HG02852 (cell line): ENCODE measurements at regions not wholly inside any gene's neighbourhood (a gene's known extent, or its start where the extent isn't known, plus 50 kb on each side); places are given as distances from the start of the nearest gene placed in this dataset.
"Not testable (repeated sequence)": the region's sequence is repeated elsewhere in the genome, so short reads cannot be mapped to it uniquely, and the experiment has no call there.

Experiments used
- ATAC-seq: cut with Tn5 transposase; IDR thresholded peaks from one replicate; pipeline ENCODE4 v1.9.1; 2021; ENCODE audit warnings: mild to moderate bottlenecking, moderate library complexity; ENCODE audit not compliant: unreplicated experiment

- ATAC-seq = no peak
Observed at GRCh38 chr18:42446195-42446594, 491.2 kb downstream of the PIK3C3 start.

GRCh38 chr18:42447688-42448087, 492.7 kb downstream of the PIK3C3 start:
- ATAC-seq = no peak

- ATAC-seq = no peak
Observed at GRCh38 chr18:42458226-42458625, 503.2 kb downstream of the PIK3C3 start.

- no peak for ATAC-seq
Observed at GRCh38 chr18:42459873-42460272, 504.8 kb downstream of the PIK3C3 start.

- ATAC-seq = no peak
Observed at GRCh38 chr18:42471885-42472284, 516.9 kb downstream of the PIK3C3 start.

DNA sequence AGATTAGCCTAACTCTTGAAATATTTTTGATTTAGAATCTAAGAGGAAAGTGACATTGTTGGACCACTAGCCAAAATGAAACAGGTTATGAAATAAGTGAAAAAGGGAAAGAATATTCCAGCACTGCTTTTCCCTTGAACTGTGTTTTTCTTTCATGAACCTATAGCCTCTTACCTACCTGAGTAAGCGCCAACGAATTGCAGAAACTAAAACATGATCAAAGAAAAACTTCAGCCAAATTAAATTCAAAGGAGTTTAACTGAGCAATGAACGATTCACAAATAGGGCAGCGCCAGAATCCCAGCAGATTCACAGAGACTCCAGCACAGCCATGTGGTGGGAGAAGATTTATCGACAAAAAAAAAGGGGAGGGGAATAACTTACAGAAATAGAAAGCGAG, 518.6 kb downstream of the PIK3C3 start:
- no peak for ATAC-seq

- no peak for ATAC-seq
Observed at GRCh38 chr18:42474577-42474976, 519.5 kb downstream of the PIK3C3 start.

- no peak for ATAC-seq
Observed at GRCh38 chr18:42475157-42475556, 520.1 kb downstream of the PIK3C3 start.

DNA sequence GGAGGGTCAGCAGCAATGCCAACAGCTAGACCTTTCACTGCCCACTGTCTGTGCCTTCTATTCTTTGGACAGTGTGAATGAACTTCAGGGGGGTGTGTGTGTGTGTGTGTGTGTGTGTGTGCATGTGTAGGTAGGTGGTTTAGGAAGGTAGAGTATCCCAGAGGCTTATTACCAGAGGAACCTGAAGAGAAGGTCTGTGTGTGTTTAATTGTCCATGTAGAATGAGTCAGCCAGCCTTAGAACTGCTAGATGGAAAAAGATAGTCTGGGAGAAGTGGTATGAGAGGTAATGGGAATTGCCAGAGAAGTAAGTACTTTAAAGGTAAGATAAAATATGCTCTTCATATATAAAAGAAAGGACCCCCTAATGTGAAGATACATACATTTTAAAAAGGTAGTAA, 522.2 kb downstream of the PIK3C3 start:
- no peak for ATAC-seq

GRCh38 chr18:42480441-42480840, 525.4 kb downstream of the PIK3C3 start:
- ATAC-seq = no peak

DNA sequence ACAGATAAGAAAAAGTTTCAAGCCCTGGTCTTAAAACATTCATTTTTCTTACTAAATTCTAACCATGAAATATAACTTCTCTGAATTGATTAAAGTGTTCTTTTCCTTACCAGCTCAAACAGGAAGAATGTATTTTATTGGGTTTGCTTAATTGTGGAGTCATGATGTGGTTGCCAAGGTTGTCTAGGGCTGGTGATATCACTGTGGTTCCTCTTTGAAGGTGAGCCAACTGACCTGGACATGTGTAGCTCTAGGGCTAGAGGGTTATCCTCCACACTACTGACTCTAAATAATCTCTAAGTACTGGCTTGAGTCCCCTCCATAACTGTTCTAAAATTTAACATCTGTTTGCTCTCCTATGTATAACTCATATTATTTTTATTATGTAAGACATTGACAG, 529.6 kb downstream of the PIK3C3 start:
- no peak for ATAC-seq

DNA sequence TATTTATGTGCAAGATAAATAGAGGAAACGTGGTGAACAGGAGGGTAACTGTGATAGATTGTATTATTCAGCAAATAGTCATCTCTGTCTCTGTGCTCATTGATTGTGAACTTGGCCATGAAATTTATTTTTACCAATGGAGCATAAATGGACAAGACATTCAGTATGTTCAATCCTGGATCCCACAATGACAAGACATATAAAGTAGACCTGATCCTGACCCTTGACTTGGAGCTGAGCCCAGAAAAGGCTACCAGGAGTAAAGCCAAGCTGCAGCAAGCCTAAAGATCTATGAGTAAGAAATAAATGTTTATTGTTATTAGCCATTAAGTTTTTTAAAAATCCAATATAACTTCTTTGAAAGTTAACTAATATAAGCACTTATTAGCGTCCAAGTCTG, 531.2 kb downstream of the PIK3C3 start:
- no peak for ATAC-seq

- ATAC-seq = no peak
Observed at GRCh38 chr18:42508683-42509296, 553.8 kb downstream of the PIK3C3 start.

DNA sequence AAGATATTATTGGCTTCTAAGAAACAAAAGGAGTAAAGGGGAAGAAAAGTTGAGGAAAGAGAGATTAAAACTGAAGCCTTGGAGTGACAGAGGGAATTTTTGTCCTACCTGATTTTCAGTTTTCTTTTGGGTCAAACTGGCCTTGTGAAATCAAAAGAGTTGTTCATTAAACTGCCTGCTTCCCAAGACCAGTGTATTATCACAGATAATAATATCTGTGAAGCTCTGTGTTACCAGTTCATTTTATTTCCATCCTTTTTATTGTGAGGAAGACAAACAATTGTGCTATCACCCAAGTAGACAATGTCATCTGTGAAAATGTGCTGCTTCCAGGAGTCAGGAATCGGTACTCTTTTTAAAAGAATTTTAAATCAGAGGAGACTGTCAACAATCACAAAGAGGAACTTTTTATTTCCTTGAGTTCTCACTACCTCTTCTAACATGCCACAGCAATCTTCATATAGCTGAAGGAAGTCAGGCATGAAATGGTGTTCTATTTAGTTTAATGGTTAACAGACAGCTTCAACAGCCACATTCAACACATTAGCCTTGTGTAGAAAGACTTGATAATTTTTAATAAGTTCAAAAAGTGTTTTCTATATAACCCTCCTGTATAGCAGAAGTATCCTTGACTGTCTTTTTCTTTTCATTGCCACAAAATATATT, 554.8 kb downstream of the PIK3C3 start:
- ATAC-seq = no peak

DNA sequence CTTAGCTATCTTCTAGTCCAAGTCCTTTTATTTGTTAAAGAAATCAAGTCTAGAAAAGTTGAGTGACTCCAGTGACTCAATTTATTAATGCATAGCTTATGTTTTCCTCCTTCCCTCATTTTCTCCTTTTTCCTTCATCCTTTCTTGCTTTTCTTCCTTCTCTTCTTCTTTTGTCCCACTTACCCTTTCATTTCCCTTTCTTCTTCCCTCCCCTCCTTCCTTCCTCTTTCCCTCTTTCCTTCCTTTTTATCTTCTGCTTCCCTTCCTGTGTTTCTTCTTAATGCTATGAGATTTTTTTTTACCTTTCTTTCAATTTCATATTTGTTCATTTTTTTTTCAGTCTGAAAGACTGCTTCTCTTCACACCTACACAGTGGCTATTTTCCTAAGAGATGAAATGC, 555.5 kb downstream of the PIK3C3 start:
- ATAC-seq = no peak

GRCh38 chr18:42513441-42513840, 558.4 kb downstream of the PIK3C3 start:
- no peak for ATAC-seq

DNA sequence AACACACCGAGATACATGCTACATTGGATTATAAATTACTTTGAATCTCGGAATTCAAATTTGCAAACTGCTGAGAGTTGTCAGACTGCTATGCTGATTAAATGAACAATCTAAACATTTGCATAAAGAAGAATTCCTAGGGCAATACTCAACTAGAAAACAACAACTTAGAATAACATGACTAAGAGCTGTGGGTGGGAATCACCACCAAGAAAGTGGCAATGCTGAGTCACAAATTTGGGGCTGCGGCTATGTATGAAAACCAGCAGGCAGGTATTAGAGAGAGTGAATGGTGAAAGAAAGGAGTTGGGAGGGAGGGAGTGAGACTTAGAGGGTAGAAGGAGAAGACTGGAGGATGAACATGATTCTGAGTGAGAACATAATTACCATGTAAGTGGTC, 559.5 kb downstream of the PIK3C3 start:
- no peak for ATAC-seq

- no peak for ATAC-seq
Observed at GRCh38 chr18:42517896-42518295, 562.9 kb downstream of the PIK3C3 start.

GRCh38 chr18:42518331-42518730, 563.3 kb downstream of the PIK3C3 start:
- ATAC-seq = not testable (repeated sequence)

GRCh38 chr18:42520138-42520537, 565.1 kb downstream of the PIK3C3 start:
- no peak for ATAC-seq

DNA sequence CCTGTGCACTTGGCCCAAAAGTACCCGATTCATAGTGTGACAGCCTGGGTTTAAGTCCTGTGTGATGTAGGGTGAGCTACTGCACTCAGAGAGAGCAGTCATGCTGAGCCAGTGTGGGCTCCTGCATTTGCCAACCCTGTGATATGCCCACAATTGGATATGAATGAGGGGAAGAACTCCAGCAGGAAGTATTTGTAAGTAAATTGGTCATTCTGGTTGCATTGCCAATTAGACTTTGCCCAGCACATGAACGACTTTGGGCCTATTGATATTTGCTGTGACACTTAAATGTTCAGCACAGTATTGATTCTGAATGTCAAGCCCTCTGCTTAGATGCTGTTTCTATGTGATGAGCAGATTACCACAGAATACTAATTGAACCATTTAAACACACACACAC, 570.9 kb downstream of the PIK3C3 start:
- ATAC-seq = no peak

DNA sequence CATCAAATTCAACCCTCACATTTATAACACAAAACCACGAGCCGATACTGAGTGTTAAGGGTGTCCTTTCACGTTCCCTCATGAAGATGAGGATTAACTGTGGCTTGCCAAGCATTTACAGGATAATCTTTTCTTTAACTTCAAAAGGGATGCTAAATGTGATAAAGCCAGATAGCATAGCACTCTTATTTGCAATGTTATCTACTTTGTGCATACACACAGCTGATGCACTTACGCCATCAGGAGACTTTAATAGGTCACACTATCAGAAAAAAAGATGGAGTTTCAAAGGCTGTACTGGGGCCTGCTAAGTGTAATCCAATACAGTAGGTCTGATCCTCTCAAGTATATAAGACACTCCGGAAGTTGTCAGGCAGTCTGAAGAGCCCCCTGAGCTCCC, 572.7 kb downstream of the PIK3C3 start:
- ATAC-seq = no peak

DNA sequence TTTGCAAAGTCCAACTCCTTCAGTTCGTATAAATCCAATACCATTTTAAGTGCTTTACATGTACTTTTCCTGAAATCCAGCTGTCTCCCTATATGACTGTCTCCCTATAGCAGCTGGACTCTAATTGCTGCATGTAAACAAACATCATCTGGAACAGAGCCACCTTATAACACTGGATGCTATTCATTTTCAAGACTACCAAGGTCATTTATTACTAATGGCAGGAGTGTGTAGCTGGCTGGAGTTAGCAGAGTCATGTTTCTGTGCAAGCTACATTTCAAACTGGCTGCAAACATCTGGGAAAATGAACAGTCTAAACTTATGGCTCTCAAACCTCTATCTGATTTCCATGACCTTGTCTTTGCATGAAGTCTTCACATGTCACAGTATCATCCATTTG, 575.2 kb downstream of the PIK3C3 start:
- no peak for ATAC-seq
